ENCODE measurements at regions not wholly inside any gene's neighbourhood (a gene's known extent, or its start where the extent isn't known, plus 50 kb on each side); places are given as distances from the start of the nearest gene placed in this dataset.
A peak's percentile ranks its signal among the peaks of the same experiment; 100 is the strongest.

DNA sequence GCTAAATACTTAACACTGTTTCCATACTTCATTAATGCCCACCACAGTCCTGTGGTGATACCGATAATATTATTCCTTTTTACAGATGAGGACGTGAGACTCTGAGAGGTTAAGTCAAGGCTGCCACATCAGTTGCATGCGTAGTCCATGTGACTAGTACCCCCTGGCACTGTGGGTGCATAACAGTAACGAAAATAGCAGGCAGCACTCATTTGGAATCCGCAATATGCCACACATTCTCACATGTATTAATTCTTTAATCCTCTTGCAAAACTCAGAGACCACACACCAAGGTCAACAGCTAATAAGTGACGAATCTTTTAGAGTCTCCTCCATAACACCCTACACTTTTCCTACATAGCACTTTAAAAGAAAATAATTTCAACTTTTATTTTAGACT, 99.5 kb upstream of the HABP2 start:
- ATAC-seq, result no peak

DNA sequence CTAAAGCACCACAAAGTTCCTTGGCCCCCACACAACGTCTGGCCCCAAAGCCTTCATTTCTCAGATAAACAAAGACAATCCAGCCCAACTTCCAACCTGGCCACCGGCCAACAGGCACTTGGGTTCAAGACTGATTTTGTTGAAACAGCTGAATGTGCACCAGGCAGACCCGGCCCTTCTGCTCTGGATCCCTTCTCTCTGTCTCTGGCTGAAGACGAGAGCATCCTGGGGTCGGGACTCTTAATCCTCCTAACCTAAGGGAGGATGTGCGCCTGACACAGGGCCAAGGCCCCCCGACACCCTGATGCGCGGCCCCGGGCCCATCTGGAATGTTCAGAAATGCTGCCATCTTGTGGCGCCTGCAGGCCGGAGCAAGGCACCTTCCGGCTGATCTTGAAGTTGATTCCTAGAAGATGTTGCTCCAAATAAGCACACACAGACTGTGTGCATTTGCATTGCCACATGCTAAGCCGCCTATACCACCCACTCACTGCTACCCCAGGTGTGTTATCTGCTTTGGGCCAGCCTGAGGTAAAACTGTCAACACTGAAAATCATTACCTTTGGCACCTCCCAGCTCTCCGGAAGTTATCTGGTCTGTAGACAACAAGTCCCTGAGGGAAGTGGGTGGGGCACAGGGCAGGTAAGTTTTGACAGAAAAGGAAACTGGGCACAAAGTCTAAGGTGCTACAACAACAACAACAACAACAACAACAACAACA, 98.4 kb upstream of the HABP2 start:
- peak; percentile 55 for DNase-seq (ENCODE audit: low spot score)
- ATAC-seq, result peak; percentile 87

More for the DNA sequence above, 99.5 kb upstream of the HABP2 start:
- no peak for DNase-seq (ENCODE audit: low spot score)

DNA sequence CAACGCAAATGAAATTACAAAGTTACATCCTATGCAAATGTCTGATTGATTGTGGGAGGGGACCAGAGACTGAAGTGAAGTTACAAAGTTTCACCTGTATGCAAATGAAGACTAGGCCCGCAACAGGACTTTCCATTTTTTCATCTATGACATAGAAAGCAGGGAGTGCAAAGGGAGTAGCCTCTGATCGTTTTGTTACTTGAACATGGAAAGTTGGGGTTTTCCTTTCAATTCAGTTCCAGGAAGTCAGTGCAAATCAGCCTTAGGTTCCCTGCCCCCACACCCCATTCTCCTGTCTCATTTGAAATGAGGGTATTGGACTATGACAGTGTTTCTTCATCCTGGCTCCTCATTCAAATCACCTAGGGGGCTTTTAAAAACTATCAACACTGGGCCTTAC, 96.9 kb upstream of the HABP2 start:
- ATAC-seq, result no peak
- DNase-seq (ENCODE audit: low spot score), result no peak

DNA sequence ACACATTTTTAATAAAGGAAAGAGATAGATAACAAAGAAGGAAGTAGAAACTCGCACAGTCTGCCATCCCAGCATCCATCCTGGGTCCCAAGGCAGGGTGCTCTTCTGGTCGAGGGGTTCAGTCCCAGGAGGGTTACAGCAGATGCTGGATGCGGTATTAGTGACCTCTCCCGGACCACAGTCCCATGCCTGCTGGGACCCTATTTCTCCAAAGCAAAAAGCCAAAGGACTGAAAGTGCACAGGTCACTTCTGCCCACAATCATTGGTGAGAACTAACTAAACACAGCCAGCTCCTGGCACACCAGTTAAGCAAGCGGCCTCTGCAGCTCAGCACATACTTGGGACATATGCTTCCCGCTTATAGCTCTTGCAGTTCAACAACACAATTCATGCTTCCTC, 96.1 kb upstream of the HABP2 start:
- DNase-seq (ENCODE audit: low spot score) (no peak), ATAC-seq (no peak)

DNA sequence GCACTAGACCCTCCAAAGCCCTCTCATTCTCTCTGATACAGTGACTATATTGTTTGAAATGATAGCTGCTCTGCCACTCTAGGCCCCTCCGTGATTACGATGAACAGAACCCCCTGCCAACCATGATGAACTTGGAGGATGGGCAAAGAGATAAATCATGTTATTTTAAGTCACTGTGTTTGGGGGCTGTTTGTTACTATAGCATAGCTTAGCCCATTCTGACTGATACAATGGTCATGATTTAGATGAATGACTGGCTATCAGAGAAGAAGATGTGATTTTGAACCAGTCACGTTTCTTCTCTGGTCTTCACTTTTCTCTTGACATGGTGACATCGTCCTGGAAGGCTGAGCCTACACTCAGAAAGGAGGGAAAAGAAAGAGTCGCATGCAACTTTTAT, 95.4 kb upstream of the HABP2 start:
- DNase-seq (ENCODE audit: low spot score) (no peak), ATAC-seq (no peak)

DNA sequence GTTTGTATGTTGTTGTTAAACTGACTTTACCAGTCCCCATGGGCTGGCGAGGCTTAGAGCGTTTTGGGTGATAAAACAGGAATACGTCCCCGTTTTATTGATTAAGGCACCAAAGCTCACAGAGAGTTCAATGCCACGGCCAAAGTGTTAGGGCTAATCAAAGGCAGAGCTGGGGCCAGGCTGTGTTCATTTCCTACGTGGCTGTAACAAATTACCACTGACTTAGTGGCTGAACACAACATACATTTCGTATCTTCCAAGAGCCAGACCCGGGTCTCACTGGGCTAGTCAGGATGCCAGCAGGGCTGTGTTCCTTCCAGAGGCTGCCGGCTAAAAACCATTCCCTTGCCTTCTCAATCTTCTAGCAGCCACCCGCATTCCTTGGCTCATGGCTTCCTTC, 94.4 kb upstream of the HABP2 start:
- no peak for DNase-seq (ENCODE audit: low spot score)

DNA sequence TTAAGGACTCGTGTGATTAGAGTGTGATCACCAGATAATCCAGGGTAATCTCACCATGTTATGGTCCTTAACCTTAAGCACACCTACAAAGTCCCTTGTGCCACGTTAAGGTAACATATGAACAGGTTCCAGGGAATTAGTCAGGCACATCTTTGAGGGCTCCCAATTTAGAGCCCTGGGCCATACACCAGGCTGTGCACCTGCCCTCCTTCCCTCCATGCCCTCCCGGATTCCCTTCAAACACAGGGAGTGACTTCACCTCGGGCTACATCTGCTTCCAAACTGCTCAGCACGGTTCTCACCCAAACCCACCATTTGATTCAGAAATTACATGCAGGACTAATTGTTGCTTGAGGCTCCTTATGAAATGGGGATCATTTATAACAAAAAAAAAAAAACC, 93.9 kb upstream of the HABP2 start:
- no peak for ATAC-seq
- DNase-seq (ENCODE audit: low spot score), result no peak

More for the DNA sequence above, 94.4 kb upstream of the HABP2 start:
- ATAC-seq, result no peak

DNA sequence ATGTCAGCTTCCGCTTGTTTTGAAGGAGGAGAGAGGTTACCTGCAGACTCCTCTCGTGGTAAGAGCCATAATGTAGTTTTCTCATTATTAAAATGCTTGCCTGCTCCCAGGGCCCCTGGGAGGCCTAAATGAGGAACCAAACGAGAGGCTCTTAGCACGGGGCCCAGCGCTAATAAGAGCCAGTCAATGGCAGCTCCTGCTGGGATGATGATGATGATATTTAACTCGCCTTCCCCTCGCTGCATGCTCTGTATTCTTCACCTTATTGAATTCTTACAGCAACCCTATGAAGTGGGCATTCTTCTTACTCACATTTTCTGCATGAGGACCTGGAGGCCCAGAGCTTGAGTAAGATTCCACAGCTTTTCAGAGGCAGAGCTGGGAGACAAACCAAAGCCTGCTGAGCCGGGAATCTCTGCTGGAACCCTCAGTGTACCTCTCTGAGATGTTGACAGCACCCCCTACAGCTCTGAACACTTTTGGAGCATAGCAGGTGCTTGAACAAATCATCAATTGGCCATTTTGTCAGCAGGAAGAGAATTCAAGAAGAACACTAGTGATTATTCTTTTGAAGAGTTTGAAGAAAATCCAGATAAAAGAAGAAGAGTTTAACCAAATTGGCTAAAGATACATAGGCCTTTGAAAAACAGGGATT, 93.1 kb upstream of the HABP2 start:
- DNase-seq (ENCODE audit: low spot score) (no peak), ATAC-seq (no peak)

DNA sequence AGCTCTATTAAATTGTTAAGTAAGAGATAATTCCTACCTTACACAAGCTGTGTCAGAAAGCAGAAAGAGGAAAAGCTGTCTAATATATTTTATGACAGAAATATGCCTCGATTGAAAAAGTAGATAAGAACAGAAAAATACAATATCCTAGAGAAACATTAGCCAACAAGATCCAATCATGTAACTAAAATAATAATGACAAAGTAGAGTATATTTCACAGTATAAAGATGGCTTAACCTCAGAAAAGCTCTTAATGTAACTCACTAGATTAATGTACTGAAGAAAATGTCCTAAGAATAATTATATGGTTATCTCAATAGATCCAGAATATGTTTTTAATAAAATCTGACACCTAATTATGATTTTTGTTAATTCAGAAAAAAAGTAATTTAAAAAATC, 89.8 kb upstream of the HABP2 start:
- no peak for ATAC-seq
- DNase-seq (ENCODE audit: low spot score), result no peak

DNA sequence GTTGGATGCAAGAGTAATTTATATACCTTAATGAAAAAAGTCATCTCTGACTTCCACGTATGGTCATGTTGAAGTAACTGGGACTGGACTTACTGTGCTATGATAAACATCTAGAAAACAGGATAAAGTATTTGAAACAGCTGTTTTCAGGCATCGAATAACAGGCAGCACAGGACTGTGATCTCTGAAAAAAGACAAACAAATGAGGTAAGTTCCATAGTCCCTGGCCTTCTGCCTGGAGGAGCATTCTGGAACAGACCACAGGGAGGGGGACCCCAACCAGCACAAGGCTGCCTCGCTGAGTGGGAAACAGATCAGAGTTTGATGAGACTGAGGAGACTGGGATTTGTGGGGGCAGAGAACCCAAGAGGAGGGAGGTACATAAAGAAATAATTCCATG, 89.1 kb upstream of the HABP2 start:
- DNase-seq (ENCODE audit: low spot score), result peak; percentile 55
- peak; percentile 92 for ATAC-seq

DNA sequence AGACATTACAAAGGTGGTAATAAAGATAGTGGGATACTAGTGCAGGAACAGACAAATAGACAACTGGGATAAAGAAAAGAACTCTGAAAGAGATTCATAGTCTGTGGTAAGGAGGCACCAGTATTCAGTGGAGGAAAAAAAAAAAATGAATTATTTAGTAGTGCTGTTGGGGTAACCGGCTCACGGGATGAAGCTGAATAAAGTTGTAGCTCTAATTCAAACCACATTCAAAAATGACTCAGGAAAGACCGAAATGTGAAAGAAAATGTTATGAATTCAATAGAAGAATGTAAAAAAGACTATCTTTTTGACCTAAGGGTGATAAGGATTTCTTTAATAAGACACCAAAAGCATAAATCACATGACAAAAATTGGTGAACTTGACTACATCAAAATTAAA, 83.1 kb upstream of the HABP2 start:
- ATAC-seq (no peak), DNase-seq (ENCODE audit: low spot score) (no peak)

DNA sequence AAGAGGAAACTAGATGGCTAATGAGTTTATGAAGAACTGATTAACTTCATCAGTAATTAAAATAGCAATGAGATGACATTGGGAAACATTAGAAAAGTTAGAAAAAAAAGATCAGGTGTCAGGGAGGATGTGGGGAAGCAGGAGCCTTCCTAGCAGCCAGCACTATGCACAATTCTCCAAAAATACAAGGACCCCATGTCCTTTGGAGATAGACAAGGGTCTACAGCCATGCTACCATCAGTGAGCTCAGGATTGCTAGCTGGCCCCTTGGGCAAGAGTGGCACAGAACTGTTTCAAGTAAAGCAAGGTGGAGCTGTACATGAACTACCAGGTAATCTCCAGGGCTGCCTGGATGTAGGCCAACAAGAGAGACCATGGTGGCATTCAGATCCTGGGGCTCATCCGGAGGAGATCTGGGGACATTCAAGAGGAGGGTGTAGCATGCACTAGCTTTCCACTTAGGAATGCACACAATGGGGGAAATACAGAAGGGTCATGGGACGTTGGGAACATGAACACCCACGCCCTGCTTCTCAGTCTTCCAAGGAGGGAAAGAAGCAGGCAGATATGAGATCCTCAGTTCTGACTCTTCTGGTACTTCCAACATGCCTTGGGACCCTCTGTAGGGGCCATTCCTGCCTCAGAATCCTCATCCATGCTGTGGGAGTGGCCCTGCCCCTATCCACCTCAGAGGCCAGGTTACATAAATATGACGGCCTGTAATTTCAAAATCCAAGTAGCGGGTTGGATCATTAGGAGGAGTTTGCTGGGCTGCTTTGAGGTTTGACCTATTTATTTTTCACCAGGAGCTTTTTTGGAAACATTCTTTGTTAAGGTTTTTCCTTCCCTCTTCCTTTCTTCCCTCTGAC, 82.2 kb upstream of the HABP2 start:
- ATAC-seq (no peak), DNase-seq (ENCODE audit: low spot score) (no peak)

DNA sequence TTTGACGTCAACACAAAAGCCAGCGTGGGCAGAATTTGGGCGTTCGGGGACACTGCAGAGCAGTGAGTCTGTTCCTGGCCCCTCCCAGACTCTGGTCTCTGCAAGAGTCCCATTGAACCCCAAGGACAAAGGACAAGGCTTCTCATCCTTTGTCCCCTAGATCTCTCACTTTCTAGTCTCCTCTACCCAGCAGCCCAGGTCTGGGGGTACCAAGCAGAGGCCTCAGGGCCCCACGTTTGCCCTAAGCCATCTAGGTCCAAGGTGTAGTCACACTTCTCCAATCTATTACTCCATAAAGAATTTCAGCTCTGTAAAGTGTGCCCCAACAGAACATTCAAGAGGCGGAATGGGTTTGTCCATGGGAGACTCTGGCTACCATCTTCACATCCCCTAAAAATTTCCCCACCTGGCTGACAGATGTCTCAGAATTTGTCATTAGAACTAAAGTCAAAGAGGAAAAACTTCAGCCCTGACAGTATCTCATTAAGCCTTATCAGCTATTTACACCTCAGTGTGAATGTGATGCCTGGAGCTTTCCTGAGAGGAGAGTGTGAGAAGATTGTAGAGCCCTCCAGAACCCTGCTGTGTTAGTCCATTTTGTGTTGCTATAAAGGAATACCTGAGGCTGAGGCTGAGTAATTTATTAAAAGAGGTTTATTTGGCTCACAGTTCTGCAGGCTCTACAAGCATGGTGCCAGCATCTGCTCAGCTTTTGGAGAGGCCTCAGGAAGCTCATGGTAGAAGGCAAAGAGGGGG, 81.4 kb upstream of the HABP2 start:
- no peak for DNase-seq (ENCODE audit: low spot score)

DNA sequence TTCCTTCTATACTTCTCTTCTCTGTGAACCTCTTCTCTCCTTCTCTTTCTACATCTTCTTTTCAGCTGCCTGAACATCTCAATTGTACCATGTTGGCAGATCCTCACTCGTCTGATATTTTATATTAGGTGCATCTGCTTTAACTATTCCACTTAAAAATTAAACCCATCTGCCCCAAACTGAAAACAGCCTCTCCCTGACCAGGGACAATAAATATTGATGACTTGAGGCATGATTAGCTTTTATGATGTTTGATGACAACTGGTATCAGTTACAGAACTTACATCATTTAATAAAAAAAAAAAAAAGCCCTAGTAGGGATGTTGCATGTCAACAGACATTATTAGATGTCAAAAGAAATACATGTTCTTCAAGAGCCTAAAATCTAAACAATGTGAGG, 79.8 kb upstream of the HABP2 start:
- DNase-seq (ENCODE audit: low spot score) (no peak), ATAC-seq (no peak)

More for the DNA sequence above, 81.4 kb upstream of the HABP2 start:
- ATAC-seq, result no peak

DNA sequence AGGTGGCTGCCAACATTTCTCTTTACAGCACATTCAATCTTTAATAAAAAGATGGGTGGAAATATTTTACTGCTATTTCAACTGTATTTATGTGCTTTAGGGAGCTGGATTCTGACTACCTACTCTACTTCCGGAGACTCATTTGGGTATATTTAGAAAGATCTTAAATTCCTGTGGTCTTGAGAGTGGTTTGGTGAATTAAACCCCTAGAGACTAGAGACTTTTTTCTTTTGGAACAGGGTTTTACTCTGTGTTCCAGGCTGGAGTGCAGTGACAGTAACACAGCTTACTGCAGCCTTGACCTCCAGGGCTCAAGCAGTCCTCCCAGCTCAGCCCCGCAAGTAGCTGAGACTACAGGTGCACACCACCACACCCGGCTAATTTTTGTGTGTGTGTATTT, 79.0 kb upstream of the HABP2 start:
- DNase-seq (ENCODE audit: low spot score) (no peak), ATAC-seq (no peak)

DNA sequence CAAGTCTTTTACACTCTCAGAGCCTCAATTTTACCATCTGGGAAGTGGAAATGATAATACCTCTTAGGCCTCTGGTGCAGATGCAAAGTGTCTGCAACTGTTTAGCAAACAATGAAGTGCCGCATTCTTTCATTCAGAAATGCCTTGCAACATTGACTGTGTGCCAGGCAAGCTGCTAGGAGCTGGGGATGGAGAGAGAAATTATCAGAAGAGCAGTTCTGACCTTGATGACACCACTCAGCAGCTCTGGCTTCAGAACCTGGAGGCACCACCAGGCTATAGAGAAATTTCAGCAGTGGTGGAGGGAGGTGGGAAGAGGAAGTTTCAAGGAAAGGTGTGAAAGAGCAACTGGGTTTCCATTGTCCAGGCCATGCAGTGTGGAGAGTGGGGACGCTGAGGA, 78.1 kb upstream of the HABP2 start:
- no peak for ATAC-seq
- DNase-seq (ENCODE audit: low spot score), result no peak

DNA sequence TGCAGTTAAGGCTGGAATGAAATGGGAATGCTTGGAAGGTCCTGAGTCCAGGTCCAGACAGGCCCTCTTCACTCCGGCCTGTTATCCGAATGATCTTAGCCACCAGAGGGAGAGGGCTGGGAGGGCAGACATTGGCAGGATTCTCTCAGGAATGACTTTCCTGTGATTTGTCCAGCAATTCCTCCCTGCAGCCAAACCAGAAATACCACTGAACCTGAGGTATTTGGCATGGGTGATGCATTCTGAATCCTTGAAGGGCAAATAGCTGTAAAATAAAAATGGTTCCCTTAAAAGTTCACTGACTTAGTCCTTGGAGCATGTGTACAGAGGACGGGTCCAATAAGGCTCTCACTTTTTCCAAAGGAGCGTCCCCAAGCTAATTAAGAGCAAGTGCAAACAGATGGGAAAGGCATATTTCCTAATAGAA, 77.5 kb upstream of the HABP2 start:
- no peak for ATAC-seq
- no peak for DNase-seq (ENCODE audit: low spot score)

DNA sequence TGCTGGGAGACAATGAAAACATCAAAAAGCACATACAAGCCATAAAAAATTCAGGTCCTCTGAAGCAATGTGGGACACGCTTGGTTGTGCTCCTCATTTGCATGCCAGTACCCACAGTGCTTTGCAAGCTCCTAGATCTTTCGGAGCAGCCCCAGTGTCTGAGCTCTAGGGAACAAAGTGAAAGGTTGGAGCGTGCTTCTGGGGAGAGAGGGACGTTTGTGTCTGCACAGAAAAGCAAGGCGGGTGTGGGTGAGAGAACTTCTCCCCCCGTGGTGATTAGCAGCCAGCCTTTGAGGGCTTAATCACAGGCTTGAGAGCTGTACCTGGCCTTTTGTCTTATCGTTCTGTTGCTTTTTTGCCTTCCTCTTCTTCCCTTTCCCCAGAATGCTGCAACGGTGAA, 76.7 kb upstream of the HABP2 start:
- no peak for ATAC-seq
- DNase-seq (ENCODE audit: low spot score), result no peak

DNA sequence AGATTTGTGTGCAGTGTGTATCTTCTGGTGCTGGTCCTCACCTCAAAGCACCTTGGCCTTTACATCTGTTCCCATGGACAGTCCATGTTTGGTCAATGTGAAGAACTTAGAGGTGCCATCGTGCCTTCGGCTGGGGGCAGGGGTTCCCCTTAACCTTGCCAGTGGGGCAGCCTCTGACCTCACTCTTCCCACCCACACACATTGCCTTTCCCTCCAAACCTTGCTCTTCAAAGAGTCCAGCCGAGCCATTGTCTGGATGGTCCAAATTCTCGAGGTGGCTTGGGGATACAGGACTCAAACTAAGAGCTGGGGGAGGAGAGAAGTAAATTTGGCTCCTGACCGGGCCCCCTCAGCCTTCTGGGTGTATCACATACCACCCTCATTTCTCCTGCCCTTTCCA, 76.2 kb upstream of the HABP2 start:
- DNase-seq (ENCODE audit: low spot score) (no peak), ATAC-seq (no peak)

DNA sequence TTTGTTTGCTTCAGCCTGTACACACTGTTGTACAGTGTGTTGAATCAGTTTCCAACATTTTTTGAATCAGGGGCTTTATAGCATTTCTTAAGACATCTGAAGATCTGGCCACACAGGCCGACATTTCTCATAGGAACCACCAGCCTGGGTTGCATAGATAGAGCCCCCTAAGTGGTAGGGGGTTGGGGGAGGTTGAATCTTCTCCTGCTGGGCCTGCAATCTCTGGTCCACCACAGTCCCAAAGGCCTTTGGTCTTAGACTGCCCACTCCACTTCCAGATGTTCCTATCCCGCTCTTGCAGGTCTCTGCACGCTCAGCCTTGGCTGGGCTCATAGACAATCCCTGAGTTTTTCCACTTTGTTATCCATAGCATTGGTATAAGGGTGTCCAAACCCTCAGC, 75.4 kb upstream of the HABP2 start:
- ATAC-seq, result no peak
- DNase-seq (ENCODE audit: low spot score), result no peak
